CD4-positive, alpha-beta T cell treated with Interferon gamma for 1 hour (primary cell): ENCODE measurements at regions not wholly inside any gene's neighbourhood (a gene's known extent, or its start where the extent isn't known, plus 50 kb on each side); places are given as distances from the start of the nearest gene placed in this dataset.

Experiments used
- DNase-seq: peaks from one replicate; pipeline ENCODE4 v3.0.0-alpha.2; 2020

- no peak for DNase-seq
These were observed 65.6 kb upstream of the C15orf39 start for GRCh38 chr15:75136118-75136517.

- no peak for DNase-seq
These were observed 64.9 kb upstream of the C15orf39 start for GRCh38 chr15:75136758-75137157.

DNA sequence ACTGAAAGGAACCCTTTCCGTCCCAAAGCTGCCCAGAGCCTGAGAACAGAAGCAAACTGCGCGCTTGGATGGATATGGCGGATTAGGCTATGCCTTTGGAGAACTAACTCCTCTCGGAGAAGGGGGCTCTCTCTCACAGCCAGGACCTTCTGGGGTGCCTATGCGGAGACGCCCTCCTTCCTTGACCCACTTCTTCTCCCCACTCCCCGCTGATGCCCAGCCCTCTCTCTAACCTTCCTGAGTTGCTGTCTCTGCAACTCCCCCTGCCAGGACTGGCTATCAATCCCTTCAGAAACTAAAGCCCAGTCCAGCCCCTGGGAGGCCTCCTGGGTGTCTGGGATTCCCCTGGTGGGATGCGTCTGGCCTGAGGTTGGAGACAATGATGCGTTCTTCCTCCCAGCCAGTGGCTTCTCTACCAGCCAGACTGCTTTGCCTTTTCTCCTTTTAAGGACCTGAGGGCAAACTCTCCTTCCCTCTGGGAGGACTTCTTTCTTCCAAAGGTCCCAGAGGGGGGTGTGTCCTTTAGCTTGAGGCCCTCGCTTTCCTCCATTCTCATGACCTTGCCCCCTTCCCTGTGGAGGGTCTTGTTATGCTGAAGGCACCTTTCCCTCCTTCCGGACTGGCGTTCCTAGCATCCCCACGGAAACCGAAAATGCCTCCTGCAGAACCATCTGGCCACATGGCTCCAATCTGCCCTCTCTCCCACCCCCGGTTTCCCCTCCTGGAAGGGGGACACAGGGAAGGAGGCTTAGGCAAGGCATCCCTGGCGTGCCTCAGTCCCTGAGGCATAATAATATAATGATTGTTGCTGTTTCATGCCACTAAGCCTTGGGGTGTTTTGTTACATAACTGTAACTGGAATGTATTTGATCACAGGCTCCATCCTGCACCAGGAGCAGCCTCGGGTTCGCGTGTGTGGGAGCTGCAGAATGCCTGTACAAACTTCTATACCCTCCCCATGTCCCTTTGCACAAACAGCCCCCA is 63.4 kb upstream of the C15orf39 start:
- DNase-seq = no peak

DNA sequence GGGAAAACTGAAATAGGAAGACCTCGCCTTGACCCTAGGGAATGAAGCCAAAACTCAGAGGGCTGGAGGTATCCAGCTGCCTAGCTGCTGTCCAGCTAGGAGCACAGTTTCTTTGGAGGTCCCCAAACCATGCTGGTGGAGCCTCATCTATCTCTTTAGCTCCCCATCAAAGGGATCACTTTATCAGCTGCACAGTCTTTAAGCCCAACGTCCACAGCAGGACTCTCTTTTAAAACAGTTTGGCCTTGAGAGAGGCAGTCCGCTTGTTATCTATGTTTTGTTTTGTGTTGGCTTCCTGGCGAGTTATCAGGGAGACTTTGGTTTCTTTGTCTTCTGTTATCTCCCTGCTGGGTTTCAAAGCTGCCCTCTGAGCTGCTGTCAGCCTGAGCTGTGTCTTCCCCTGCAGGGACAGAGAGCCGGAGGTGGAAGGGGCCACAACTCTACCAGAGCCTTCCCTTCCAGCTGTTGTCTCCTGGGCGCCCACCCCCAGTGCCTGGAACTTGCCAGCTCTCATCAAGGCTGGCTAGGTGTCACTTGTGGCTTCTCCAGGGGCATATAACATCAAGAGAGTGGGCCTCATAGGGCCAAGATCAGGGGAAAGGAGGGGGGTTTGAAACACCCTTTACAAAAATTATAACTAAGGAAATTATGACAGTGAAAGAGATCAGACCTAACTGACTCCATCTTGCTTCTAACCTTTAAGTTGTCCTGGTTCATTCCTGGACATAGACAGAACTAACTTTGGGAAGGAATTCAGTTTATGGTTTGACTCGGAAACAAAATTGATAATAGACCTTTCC is 61.4 kb upstream of the C15orf39 start:
- DNase-seq = no peak

GRCh38 chr15:75142499-75142898 is 59.2 kb upstream of the C15orf39 start:
- DNase-seq = no peak

- no peak for DNase-seq
These were observed 57.8 kb upstream of the C15orf39 start for GRCh38 chr15:75143738-75144334.

- DNase-seq = no peak
These were observed 56.4 kb upstream of the C15orf39 start for GRCh38 chr15:75145027-75145841.

GRCh38 chr15:75148280-75148679 is 53.4 kb upstream of the C15orf39 start:
- DNase-seq = no peak

GRCh38 chr15:75149867-75150709 is 51.6 kb upstream of the C15orf39 start:
- DNase-seq = peak; percentile 12

DNA sequence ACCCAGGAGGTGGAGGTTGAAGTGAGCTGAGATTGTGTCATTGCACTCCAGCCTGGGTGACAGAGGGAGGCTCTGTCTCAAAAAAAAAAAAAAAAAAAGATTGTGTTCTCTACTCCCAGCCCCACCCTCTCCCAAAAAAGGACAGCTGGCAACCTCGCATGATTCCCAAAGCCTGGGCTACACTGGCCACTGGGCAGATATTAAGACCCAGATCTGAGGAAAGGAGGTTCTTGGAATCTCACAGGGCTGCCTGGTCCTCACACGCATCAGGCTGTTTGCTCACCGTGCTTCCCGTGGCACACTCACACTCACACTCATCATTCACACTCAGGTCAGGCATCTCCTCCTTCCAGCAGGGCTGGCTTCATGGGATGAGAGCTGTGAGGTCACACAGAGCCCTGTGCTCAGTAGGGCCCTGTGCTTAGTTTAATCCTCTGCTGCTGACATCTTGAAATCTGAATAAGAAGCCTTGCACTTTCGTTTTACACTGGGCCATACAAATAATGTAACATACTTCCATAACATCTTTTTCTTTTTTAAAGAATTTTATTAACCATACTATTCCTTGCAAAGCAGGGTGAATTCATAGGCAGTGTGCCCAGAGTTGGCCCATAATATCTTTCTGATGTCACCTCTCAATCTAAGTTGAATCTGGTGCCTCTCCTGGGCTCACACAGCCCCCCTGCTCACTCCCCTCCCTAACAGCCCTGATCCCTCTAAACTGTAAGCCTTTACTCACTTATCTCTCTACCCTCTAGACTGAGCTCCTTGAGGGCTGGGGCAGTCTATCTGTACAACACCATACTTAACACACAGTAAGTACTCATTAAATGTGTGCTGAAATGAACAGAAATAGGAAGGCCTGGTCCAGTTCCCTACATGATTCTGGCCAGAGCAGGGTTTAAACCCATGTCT is 50.2 kb upstream of the C15orf39 start:
- no peak for DNase-seq
